OCI-LY3 (cell line): ENCODE measurements at regions not wholly inside any gene's neighbourhood (a gene's known extent, or its start where the extent isn't known, plus 50 kb on each side); places are given as distances from the start of the nearest gene placed in this dataset.

ENCODE experiments used
- H2AFZ ChIP-seq: fragments of 200-600, 300-600 bp; shearing (Covaris generic); 2 replicates; pipeline ENCODE4 v1.6.0; 2014; ENCODE audit warnings: antibody characterized with exemption, low read depth, low read length
- H3K27ac ChIP-seq: fragments of 200-600, 300-600 bp; sonication (generic); 2 replicates; pipeline ENCODE4 v1.5.1; 2014; ENCODE audit warnings: mild to moderate bottlenecking, low read length, moderate library complexity, mixed read lengths
- H3K27me3 ChIP-seq: fragments of 200-600, 300-600 bp; sonication (generic); 2 replicates; pipeline ENCODE4 v1.6.1; 2014; ENCODE audit warnings: low read depth, low read length, mixed read lengths
- H3K36me3 ChIP-seq: fragments of 200-600, 300-600 bp; sonication (generic); replicated peaks from 2 replicates; pipeline ENCODE3; 2014; ENCODE audit warnings: low read depth, low read length, mixed read lengths
- H3K4me1 ChIP-seq: fragments of 300-600, 200-600 bp; sonication (generic); 2 replicates; pipeline ENCODE4 v1.6.1; 2014; ENCODE audit warnings: low read length, mixed read lengths
- H3K4me2 ChIP-seq: fragments of 200-600, 300-600 bp; sonication (generic); 2 replicates; pipeline ENCODE4 v1.6.1; 2014; ENCODE audit warnings: low read length, mixed read lengths
- H3K4me3 ChIP-seq: fragments of 300-600, 200-600 bp; sonication (generic); 2 replicates; pipeline ENCODE4 v1.5.1; 2014; ENCODE audit warnings: antibody characterized with exemption, mild to moderate bottlenecking, low read length, moderate library complexity
- H3K79me2 ChIP-seq: fragments of 300-600, 200-600 bp; shearing (Covaris generic); 2 replicates; pipeline ENCODE4 v1.6.1; 2014; ENCODE audit warnings: mild to moderate bottlenecking, low read length, mixed read lengths
- H3K9ac ChIP-seq: fragments of 300-600, 200-600 bp; shearing (Covaris generic); 2 replicates; pipeline ENCODE4 v1.6.0; 2014; ENCODE audit warnings: mild to moderate bottlenecking, low read length, moderate library complexity
- H3K9me3 ChIP-seq: fragments of 200-600, 300-600 bp; shearing (Covaris generic); 2 replicates; pipeline ENCODE4 v1.6.1; 2014; ENCODE audit warnings: low read length, mixed read lengths; ENCODE audit not compliant: insufficient read depth
- H4K20me1 ChIP-seq: fragments of 200-600, 300-600 bp; sonication (generic); 2 replicates; pipeline ENCODE4 v1.6.1; 2016; ENCODE audit warnings: low read length, mixed read lengths; ENCODE audit not compliant: insufficient read depth
- EZH2phosphoT487 ChIP-seq: fragments of 200-600 bp; shearing (Covaris generic); IDR thresholded peaks from 2 replicates; pipeline ENCODE4 v1.6.1; 2018; ENCODE audit warnings: antibody characterized with exemption, mixed run types, low read depth
- TF ChIP-seq, protein P1 (sequence below): fragments of 200-600, 300-600 bp; sonication (generic); IDR thresholded peaks from 2 replicates; pipeline ENCODE4 v1.5.1; 2014; ENCODE audit warnings: antibody characterized with exemption, low read length, low read depth

DNA sequence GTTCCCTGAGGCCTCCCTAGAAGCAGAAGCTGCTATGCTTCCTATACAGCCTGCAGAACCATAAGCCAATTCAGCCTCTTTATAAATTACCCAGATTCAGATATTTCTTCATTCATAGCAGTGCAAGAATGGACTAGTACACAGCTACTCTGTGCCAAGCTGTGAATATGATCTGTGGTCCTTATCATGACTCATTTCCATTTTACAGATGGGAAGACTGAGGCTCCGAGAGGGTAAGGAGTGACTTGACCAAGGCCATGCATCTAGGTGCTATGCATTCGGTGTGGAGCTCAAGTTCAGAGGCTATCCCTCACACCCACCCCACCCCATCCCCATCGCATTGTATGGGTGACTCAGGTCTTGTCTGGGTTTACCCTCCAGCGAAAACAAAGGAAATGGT is 52.3 kb upstream of the DISP3 start:
- Histone ChIP-seq H3K27me3 (no peaks in the 10 kb centered on the region), H3K9me3 (no peaks in the 10 kb centered on the region), H3K4me1 (no peaks in the 10 kb centered on the region), H2AFZ (no peak overlapping the region), H3K9ac (no peak overlapping the region), H3K36me3 (no peaks in the 10 kb centered on the region), H3K4me3 (no peak overlapping the region), H3K79me2 (no peaks in the 10 kb centered on the region), H3K4me2 (no peak overlapping the region), H4K20me1 (no peaks in the 10 kb centered on the region), H3K27ac (no peak overlapping the region)
- TF ChIP-seq, protein P1, sequence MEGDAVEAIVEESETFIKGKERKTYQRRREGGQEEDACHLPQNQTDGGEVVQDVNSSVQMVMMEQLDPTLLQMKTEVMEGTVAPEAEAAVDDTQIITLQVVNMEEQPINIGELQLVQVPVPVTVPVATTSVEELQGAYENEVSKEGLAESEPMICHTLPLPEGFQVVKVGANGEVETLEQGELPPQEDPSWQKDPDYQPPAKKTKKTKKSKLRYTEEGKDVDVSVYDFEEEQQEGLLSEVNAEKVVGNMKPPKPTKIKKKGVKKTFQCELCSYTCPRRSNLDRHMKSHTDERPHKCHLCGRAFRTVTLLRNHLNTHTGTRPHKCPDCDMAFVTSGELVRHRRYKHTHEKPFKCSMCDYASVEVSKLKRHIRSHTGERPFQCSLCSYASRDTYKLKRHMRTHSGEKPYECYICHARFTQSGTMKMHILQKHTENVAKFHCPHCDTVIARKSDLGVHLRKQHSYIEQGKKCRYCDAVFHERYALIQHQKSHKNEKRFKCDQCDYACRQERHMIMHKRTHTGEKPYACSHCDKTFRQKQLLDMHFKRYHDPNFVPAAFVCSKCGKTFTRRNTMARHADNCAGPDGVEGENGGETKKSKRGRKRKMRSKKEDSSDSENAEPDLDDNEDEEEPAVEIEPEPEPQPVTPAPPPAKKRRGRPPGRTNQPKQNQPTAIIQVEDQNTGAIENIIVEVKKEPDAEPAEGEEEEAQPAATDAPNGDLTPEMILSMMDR, result no peak
- no peak for TF ChIP-seq EZH2phosphoT487

DNA sequence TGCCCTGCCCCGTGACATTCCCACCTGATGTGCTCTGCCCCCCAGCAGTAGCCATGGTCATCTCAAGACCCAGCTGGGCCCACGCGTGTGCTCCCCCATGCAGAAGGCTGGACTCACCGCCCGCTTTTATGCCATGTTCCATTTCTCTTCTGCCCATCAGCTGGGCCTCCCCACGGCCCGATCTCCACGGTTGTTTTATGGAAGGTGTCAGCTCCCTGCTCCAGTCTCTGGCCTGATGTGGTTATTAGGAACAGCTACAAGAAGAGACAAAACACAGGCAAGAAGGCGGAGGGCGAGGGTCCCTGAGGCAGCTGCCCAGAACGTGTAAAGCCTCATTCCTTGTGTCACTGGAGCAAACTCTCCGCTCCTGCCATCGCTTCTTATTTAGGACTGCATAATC is 50.2 kb upstream of the DISP3 start:
- Histone ChIP-seq H3K27ac (no peak overlapping the region), H3K9ac (no peak overlapping the region), H3K79me2 (no peaks in the 10 kb centered on the region), H2AFZ (no peak overlapping the region), H3K4me1 (no peaks in the 10 kb centered on the region), H3K36me3 (no peaks in the 10 kb centered on the region), H3K9me3 (no peaks in the 10 kb centered on the region), H4K20me1 (no peaks in the 10 kb centered on the region), H3K4me3 (no peak overlapping the region), H3K4me2 (no peak overlapping the region), H3K27me3 (no peaks in the 10 kb centered on the region)
- no peak for TF ChIP-seq EZH2phosphoT487
- TF ChIP-seq, protein P1, result no peak
